Esophagus (tissue), 2 donors: ENCODE measurements at regions not wholly inside any gene's neighbourhood (a gene's known extent, or its start where the extent isn't known, plus 50 kb on each side); places are given as distances from the start of the nearest gene placed in this dataset.

ENCODE experiments used
- H3K27ac ChIP-seq, 2 donors: one replicate each; pipeline ENCODE4 v1.5.1; 2013; ENCODE audit warnings: low read depth in 2 of 2, mild to moderate bottlenecking in 2 of 2, inconsistent platforms in 1 of 2, low read length in 1 of 2, moderate library complexity in 1 of 2
- H3K27me3 ChIP-seq, 2 donors: one replicate each; pipeline ENCODE4 v1.6.1; 2013; ENCODE audit warnings: low read length in 2 of 2, control low read depth in 1 of 2, mild to moderate bottlenecking in 1 of 2; ENCODE audit not compliant: insufficient read depth in 2 of 2, control insufficient read depth in 1 of 2
- H3K36me3 ChIP-seq, 2 donors: one replicate each; pipeline ENCODE4 v1.6.1; 2013; ENCODE audit warnings: low read length in 1 of 2; ENCODE audit not compliant: control insufficient read depth in 2 of 2, insufficient read depth in 2 of 2
- H3K4me1 ChIP-seq, 2 donors: one replicate each; pipeline ENCODE4 v1.6.1; 2013; ENCODE audit warnings: low read length in 1 of 2; ENCODE audit not compliant: control insufficient read depth in 2 of 2, insufficient read depth in 2 of 2
- H3K4me3 ChIP-seq, 2 donors: one replicate each; pipeline ENCODE4 v1.5.1; 2013; ENCODE audit warnings: low read length in 2 of 2, mild to moderate bottlenecking in 2 of 2, low read depth in 1 of 2, moderate library complexity in 1 of 2
- H3K9me3 ChIP-seq, 2 donors: one replicate each; pipeline ENCODE4 v1.6.1; 2013; ENCODE audit warnings: mild to moderate bottlenecking in 2 of 2, low read depth in 1 of 2, low read length in 1 of 2, moderate library complexity in 1 of 2; ENCODE audit not compliant: control insufficient read depth in 2 of 2, insufficient read depth in 1 of 2
- WGBS, 2 donors: extraction: QIAGEN DNeasy Blood & Tissue Kit; methylation state at CpG; one replicate each; pipeline ENCODE4 v1.1.7; 2013; 5-methylcytosine and 5-hydroxymethylcytosine counted together
- donor health status: healthy with polysubstance abuse.
- donor health status: Bipolar disorder and iron deficiency.

DNA sequence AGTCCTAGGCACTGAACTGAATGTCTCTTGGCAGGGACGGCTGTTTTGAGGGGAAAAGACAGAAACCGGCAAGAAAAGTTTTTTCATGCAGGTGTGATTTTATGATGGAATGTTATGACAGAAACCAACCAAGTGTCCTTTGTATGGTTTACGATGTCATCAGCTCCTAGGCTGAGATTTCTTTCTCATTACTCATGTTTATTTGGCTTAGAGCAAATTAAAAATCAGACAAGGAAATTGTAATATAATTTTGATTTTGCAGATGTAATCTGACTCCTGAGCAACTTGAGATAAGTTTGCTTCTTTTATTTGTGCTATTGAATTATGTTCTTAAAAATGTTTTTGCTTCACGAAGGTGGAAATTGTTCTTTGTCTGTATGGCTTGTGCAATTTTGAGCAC lies 58.8 kb upstream of the MAP3K7 start:
- no peaks in the 10 kb centered on the region for H3K9me3 ChIP-seq
- H3K4me1 ChIP-seq, result no peaks in the 10 kb centered on the region
- no peaks in the 10 kb centered on the region for H3K27me3 ChIP-seq
- H3K4me3 ChIP-seq, result no peak overlapping the region
- WGBS, 2 donors, result 37 to 47% methylated on average over 4 of the region's 4 CpGs
- no peak overlapping the region for H3K27ac ChIP-seq
- no peaks in the 10 kb centered on the region for H3K36me3 ChIP-seq

- Histone ChIP-seq H3K4me1 (no peaks in the 10 kb centered on the region), H3K36me3 (no peaks in the 10 kb centered on the region), H3K9me3 (no peaks in the 10 kb centered on the region), H3K27ac (no peak overlapping the region), H3K4me3 (no peak overlapping the region), H3K27me3 (no peaks in the 10 kb centered on the region)
- 49 to 61% methylated on average over 2 of the region's 2 CpGs for WGBS, 2 donors
These were observed 57.6 kb upstream of the MAP3K7 start for GRCh38 chr6:90644492-90644891.

- no peaks in the 10 kb centered on the region for H3K4me1 ChIP-seq
- 40 to 44% methylated on average over 3 of the region's 3 CpGs for WGBS, 2 donors
These were observed 56.5 kb upstream of the MAP3K7 start for GRCh38 chr6:90643381-90643780.

DNA sequence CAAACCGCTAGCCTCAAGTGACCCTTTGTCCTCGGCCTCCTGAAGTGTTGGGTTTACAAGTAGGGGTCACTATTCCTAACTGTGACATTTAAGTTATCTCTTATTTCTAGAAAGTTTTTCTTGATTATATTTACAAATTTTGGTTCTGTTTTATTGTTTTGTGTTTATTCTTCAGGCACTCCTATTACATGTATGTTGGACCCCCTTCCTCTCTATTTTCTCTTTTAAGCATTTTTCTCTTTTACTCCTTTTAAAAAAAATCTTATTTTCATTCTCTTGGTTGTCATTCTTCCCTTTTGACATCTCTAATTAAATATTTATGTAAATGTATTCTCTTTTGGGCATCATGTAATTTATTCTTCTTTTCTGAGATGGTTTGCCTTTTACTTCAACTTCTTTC lies 50.4 kb upstream of the MAP3K7 start:
- Histone ChIP-seq H3K27me3 (no peaks in the 10 kb centered on the region), H3K4me3 (no peak overlapping the region), H3K9me3 (peaks cover 0 to 2% of the 10 kb centered on the region in 2 donors), H3K27ac (no peak overlapping the region), H3K4me1 (no peaks in the 10 kb centered on the region), H3K36me3 (no peaks in the 10 kb centered on the region)
- WGBS, 2 donors, result 68 to 97% methylated on average over 2 of the region's 2 CpGs

More at GRCh38 chr6:90643381-90643780, 56.5 kb upstream of the MAP3K7 start:
- Histone ChIP-seq H3K9me3 (no peaks in the 10 kb centered on the region), H3K36me3 (no peaks in the 10 kb centered on the region), H3K27me3 (no peaks in the 10 kb centered on the region), H3K4me3 (no peak overlapping the region), H3K27ac (no peak overlapping the region)
